ENCODE measurements at regions not wholly inside any gene's neighbourhood (a gene's known extent, or its start where the extent isn't known, plus 50 kb on each side); places are given as distances from the start of the nearest gene placed in this dataset.

GRCh38 chr9:95620722-95621121 is 104.0 kb upstream of the PTCH1 start:
- DNase-seq (ENCODE audit: low read depth) = no peak

GRCh38 chr9:95620314-95620713 is 103.5 kb upstream of the PTCH1 start:
- no peak for DNase-seq (ENCODE audit: low read depth)

GRCh38 chr9:95615246-95615645 is 98.5 kb upstream of the PTCH1 start:
- DNase-seq (ENCODE audit: low read depth) = no peak

- DNase-seq (ENCODE audit: low read depth) = no peak
These were observed 96.9 kb upstream of the PTCH1 start for GRCh38 chr9:95613670-95614069.

GRCh38 chr9:95611354-95611753 is 94.6 kb upstream of the PTCH1 start:
- DNase-seq (ENCODE audit: low read depth) = no peak

- no peak for DNase-seq (ENCODE audit: low read depth)
These were observed 93.4 kb upstream of the PTCH1 start for GRCh38 chr9:95610006-95610785.

- DNase-seq (ENCODE audit: low read depth) = no peak
These were observed 92.7 kb upstream of the PTCH1 start for GRCh38 chr9:95609426-95609825.

GRCh38 chr9:95608341-95608740 is 91.6 kb upstream of the PTCH1 start:
- DNase-seq (ENCODE audit: low read depth) = no peak

GRCh38 chr9:95607507-95607906 is 90.7 kb upstream of the PTCH1 start:
- DNase-seq (ENCODE audit: low read depth) = no peak

- DNase-seq (ENCODE audit: low read depth) = no peak
These were observed 89.9 kb upstream of the PTCH1 start for GRCh38 chr9:95606489-95607350.

- DNase-seq (ENCODE audit: low read depth) = no peak
These were observed 89.2 kb upstream of the PTCH1 start for GRCh38 chr9:95605816-95606488.

- DNase-seq (ENCODE audit: low read depth) = no peak
These were observed 88.3 kb upstream of the PTCH1 start for GRCh38 chr9:95605101-95605500.

GRCh38 chr9:95598236-95598635 is 81.5 kb upstream of the PTCH1 start:
- DNase-seq (ENCODE audit: low read depth) = no peak

- no peak for DNase-seq (ENCODE audit: low read depth)
These were observed 79.0 kb upstream of the PTCH1 start for GRCh38 chr9:95595721-95596295.

GRCh38 chr9:95592931-95593330 is 76.2 kb upstream of the PTCH1 start:
- DNase-seq (ENCODE audit: low read depth) = no peak

- no peak for DNase-seq (ENCODE audit: low read depth)
These were observed 72.2 kb upstream of the PTCH1 start for GRCh38 chr9:95588724-95589588.

GRCh38 chr9:95587021-95587964 is 70.5 kb upstream of the PTCH1 start:
- no peak for DNase-seq (ENCODE audit: low read depth)

- no peak for DNase-seq (ENCODE audit: low read depth)
These were observed 69.6 kb upstream of the PTCH1 start for GRCh38 chr9:95586326-95586725.

- DNase-seq (ENCODE audit: low read depth) = no peak
These were observed 69.1 kb upstream of the PTCH1 start for GRCh38 chr9:95585824-95586223.

GRCh38 chr9:95584176-95584575 is 67.4 kb upstream of the PTCH1 start:
- DNase-seq (ENCODE audit: low read depth) = no peak
